Osteocyte (in vitro differentiated cells): ENCODE measurements at regions not wholly inside any gene's neighbourhood (a gene's known extent, or its start where the extent isn't known, plus 50 kb on each side); places are given as distances from the start of the nearest gene placed in this dataset.
"Not testable (repeated sequence)": the region's sequence is repeated elsewhere in the genome, so short reads cannot be mapped to it uniquely, and the experiment has no call there.

Experiments used
- DNase-seq: peaks from one replicate; pipeline ENCODE4 v3.0.0; 2021; ENCODE audit warnings: mixed read lengths; ENCODE audit not compliant: unreplicated experiment; ENCODE audit errors: extremely low spot score
- H3K27ac Mint-ChIP-seq: one replicate; pipeline ENCODE4 v1.8.0; 2021; ENCODE audit warnings: mild to moderate bottlenecking, mixed read lengths; ENCODE audit not compliant: unreplicated experiment
- H3K27me3 Mint-ChIP-seq: one replicate; pipeline ENCODE4 v1.8.0; 2021; ENCODE audit warnings: mixed read lengths; ENCODE audit not compliant: unreplicated experiment
- H3K36me3 Mint-ChIP-seq: one replicate; pipeline ENCODE4 v1.8.0; 2021; ENCODE audit warnings: mixed read lengths; ENCODE audit not compliant: unreplicated experiment
- H3K4me1 Mint-ChIP-seq: one replicate; pipeline ENCODE4 v1.8.0; 2021; ENCODE audit warnings: mixed read lengths; ENCODE audit not compliant: unreplicated experiment
- H3K4me3 Mint-ChIP-seq: one replicate; pipeline ENCODE4 v1.8.0; 2021; ENCODE audit warnings: mild to moderate bottlenecking, moderate library complexity, mixed read lengths; ENCODE audit not compliant: unreplicated experiment
- H3K9me3 Mint-ChIP-seq: one replicate; pipeline ENCODE4 v1.8.0; 2021; ENCODE audit warnings: mixed read lengths; ENCODE audit not compliant: unreplicated experiment
- CTCF ChIP-seq: fragments of 200-600 bp; sonication (generic); IDR thresholded peaks from 2 replicates; pipeline ENCODE4 v1.5.0; 2021; ENCODE audit warnings: antibody characterized with exemption, mild to moderate bottlenecking, moderate library complexity

GRCh38 chr4:106801386-106801785, 234.7 kb downstream of the DKK2 start:
- Mint-ChIP-seq H3K9me3 (no peaks in the 10 kb centered on the region), H3K36me3 (no peaks in the 10 kb centered on the region), H3K27me3 (peaks cover 28% of the 10 kb centered on the region), H3K4me1 (peaks cover 21% of the 10 kb centered on the region), H3K27ac (no peak overlapping the region), H3K4me3 (no peak overlapping the region)
- DNase-seq, result no peak
- no peak for TF ChIP-seq CTCF

GRCh38 chr4:106796876-106797275, 239.2 kb downstream of the DKK2 start:
- no peak overlapping the region for H3K27ac Mint-ChIP-seq
- DNase-seq, result no peak

GRCh38 chr4:106795326-106795725, 240.8 kb downstream of the DKK2 start:
- peaks cover 73% of the 10 kb centered on the region for H3K27me3 Mint-ChIP-seq
- peaks cover 4% of the 10 kb centered on the region for H3K4me1 Mint-ChIP-seq
- H3K9me3 Mint-ChIP-seq, result peaks cover 8% of the 10 kb centered on the region
- H3K27ac Mint-ChIP-seq, result no peak overlapping the region
- DNase-seq, result no peak
- no peak for TF ChIP-seq CTCF
- H3K4me3 Mint-ChIP-seq, result no peak overlapping the region
- H3K36me3 Mint-ChIP-seq, result peaks cover 4% of the 10 kb centered on the region

More at GRCh38 chr4:106796876-106797275, 239.2 kb downstream of the DKK2 start:
- no peak for TF ChIP-seq CTCF
- peaks cover 58% of the 10 kb centered on the region for H3K27me3 Mint-ChIP-seq
- H3K4me3 Mint-ChIP-seq, result no peak overlapping the region
- H3K36me3 Mint-ChIP-seq, result peaks cover 4% of the 10 kb centered on the region
- peaks cover 5% of the 10 kb centered on the region for H3K4me1 Mint-ChIP-seq
- peaks cover 5% of the 10 kb centered on the region for H3K9me3 Mint-ChIP-seq

- peaks cover 4% of the 10 kb centered on the region for H3K4me1 Mint-ChIP-seq
- peaks cover 8% of the 10 kb centered on the region for H3K9me3 Mint-ChIP-seq
- H3K27ac Mint-ChIP-seq, result no peak overlapping the region
- no peak overlapping the region for H3K4me3 Mint-ChIP-seq
- DNase-seq, result no peak
- peaks cover 4% of the 10 kb centered on the region for H3K36me3 Mint-ChIP-seq
- H3K27me3 Mint-ChIP-seq, result peaks cover 69% of the 10 kb centered on the region
- no peak for TF ChIP-seq CTCF
Observed at GRCh38 chr4:106793933-106794332, 242.2 kb downstream of the DKK2 start.

GRCh38 chr4:106775636-106776035, 260.5 kb downstream of the DKK2 start:
- H3K27ac Mint-ChIP-seq, result no peak overlapping the region
- TF ChIP-seq CTCF, result no peak
- no peaks in the 10 kb centered on the region for H3K36me3 Mint-ChIP-seq
- H3K4me3 Mint-ChIP-seq, result no peak overlapping the region
- H3K9me3 Mint-ChIP-seq, result peaks cover 14% of the 10 kb centered on the region
- DNase-seq, result no peak
- peaks cover 40% of the 10 kb centered on the region for H3K27me3 Mint-ChIP-seq
- H3K4me1 Mint-ChIP-seq, result no peaks in the 10 kb centered on the region

- not testable (repeated sequence) for H3K4me1 Mint-ChIP-seq, DNase-seq, H3K36me3 Mint-ChIP-seq, H3K27ac Mint-ChIP-seq, H3K4me3 Mint-ChIP-seq
- Mint-ChIP-seq H3K27me3 (peaks cover 32% of the 10 kb centered on the region), H3K9me3 (peaks cover 26% of the 10 kb centered on the region)
Observed at GRCh38 chr4:106774055-106774454, 262.1 kb downstream of the DKK2 start.
